B cell (primary cell): ENCODE measurements at regions not wholly inside any gene's neighbourhood (a gene's known extent, or its start where the extent isn't known, plus 50 kb on each side); places are given as distances from the start of the nearest gene placed in this dataset.

ENCODE experiments used
- ATAC-seq: fragments of 200-7000 bp; cut with Tn5 transposase; one replicate; pipeline ENCODE4 v1.10.0; 2021; ENCODE audit warnings: low read depth, mild to moderate bottlenecking, moderate number of reproducible peaks, moderate library complexity
- CTCF ChIA-PET: fragments of 350-600 bp; sonication (Branson Sonifier 250); formaldehyde crosslinking; loops from one replicate; lab custom pipeline; 2021; ENCODE audit warnings: antibody characterized with exemption, inconsistent platforms; lab: Charles Lee
- POLR2A ChIA-PET: fragments of 350-600 bp; sonication (Branson Sonifier 250); formaldehyde crosslinking; loops from one replicate; lab custom pipeline; 2021; ENCODE audit warnings: antibody characterized with exemption; lab: Charles Lee
- DNase-seq: peaks from one replicate; pipeline ENCODE4 v3.0.0; 2013
- H2AFZ ChIP-seq: 2 replicates; pipeline ENCODE4 v1.6.1; 2012; ENCODE audit warnings: mild to moderate bottlenecking, low read depth, low read length; ENCODE audit not compliant: insufficient read depth, poor library complexity, severe bottlenecking
- H3K27ac ChIP-seq, 2 donors: 1 replicate in 1 of 2; 2 replicates in 1 of 2; pipeline ENCODE4 v1.5.1; 2012 to 2013; ENCODE audit warnings: low read length in 2 of 2, mild to moderate bottlenecking in 2 of 2, moderate library complexity in 1 of 2
- H3K27me3 ChIP-seq, 4 experiments: fragments of 200-600 bp in 1 of 4; sonication (generic) in 1 of 4; replicated peaks in 1 of 4; 1 replicate in 2 of 4; 2 replicates in 2 of 4; pipeline versions ENCODE4 v1.6.1 to v1.7.0; 2013 to 2016; ENCODE audit warnings: low read length in 3 of 4, mild to moderate bottlenecking in 2 of 4, mixed read lengths in 1 of 4, moderate library complexity in 1 of 4; ENCODE audit not compliant: insufficient read depth in 4 of 4, control insufficient read depth in 3 of 4; ENCODE audit errors: control extremely low read depth in 1 of 4
- H3K36me3 ChIP-seq, 2 experiments: replicated peaks in 1 of 2; 1 replicate in 1 of 2; 2 replicates in 1 of 2; pipeline versions ENCODE4 v1.6.1 to v1.7.1; 2013; ENCODE audit warnings: low read length in 1 of 2; ENCODE audit not compliant: insufficient read depth in 2 of 2, control insufficient read depth in 1 of 2; ENCODE audit errors: control extremely low read depth in 1 of 2, extremely low read depth in 1 of 2
- H3K4me1 ChIP-seq, 2 donors: fragments of 200-600 bp in 1 of 2; sonication (generic) in 1 of 2; 1 replicate in 1 of 2; 2 replicates in 1 of 2; pipeline versions ENCODE4 v1.5.1 to v1.6.1; 2013 to 2017; ENCODE audit warnings: low read length in 2 of 2; ENCODE audit not compliant: control insufficient read depth in 2 of 2, insufficient read depth in 2 of 2
- H3K4me2 ChIP-seq: replicated peaks from 2 replicates; pipeline ENCODE3; 2012; ENCODE audit warnings: mild to moderate bottlenecking, low read depth, low read length; ENCODE audit not compliant: poor library complexity, severe bottlenecking
- H3K4me3 ChIP-seq, 5 experiments: fragments of 200-600 bp in 1 of 5; sonication (generic) in 1 of 5; 1 replicate in 3 of 5; 2 replicates in 2 of 5; pipeline versions ENCODE4 v1.5.1 to v1.7.0; 2011 to 2016; ENCODE audit warnings: low read length in 4 of 5, mild to moderate bottlenecking in 4 of 5, low read depth in 2 of 5, control low read depth in 1 of 5, moderate library complexity in 1 of 5; ENCODE audit not compliant: insufficient read depth in 1 of 5; ENCODE audit errors: control extremely low read depth in 1 of 5, extremely low read depth in 1 of 5
- H3K79me2 ChIP-seq: fragments of 200-600 bp; sonication (generic); one replicate; pipeline ENCODE4 v1.6.0; 2016; ENCODE audit warnings: low read length; ENCODE audit not compliant: control insufficient read depth, insufficient read depth
- H3K9ac ChIP-seq: fragments of 200-600 bp; sonication (generic); 2 replicates; pipeline ENCODE4 v1.6.1; 2017; ENCODE audit warnings: mild to moderate bottlenecking, low read length, moderate library complexity
- H3K9me3 ChIP-seq, 3 donors: one replicate each; pipeline versions ENCODE4 v1.6.1 to v1.7.1; 2013; ENCODE audit warnings: low read length in 2 of 3; ENCODE audit not compliant: control insufficient read depth in 2 of 3, insufficient read depth in 1 of 3; ENCODE audit errors: control extremely low read depth in 1 of 3
- H4K20me1 ChIP-seq: 2 replicates; pipeline ENCODE4 v1.6.0; 2012; ENCODE audit warnings: mild to moderate bottlenecking, low read length; ENCODE audit not compliant: insufficient read depth, control insufficient read depth, poor library complexity, severe bottlenecking
- H3K27ac Mint-ChIP-seq: one replicate; pipeline ENCODE4 v1.8.0; 2021; ENCODE audit warnings: mixed read lengths
- H3K27me3 Mint-ChIP-seq: one replicate; pipeline ENCODE4 v1.8.0; 2021; ENCODE audit warnings: mixed read lengths
- H3K4me1 Mint-ChIP-seq: one replicate; pipeline ENCODE4 v1.8.0; 2021; ENCODE audit warnings: mixed read lengths
- H3K4me3 Mint-ChIP-seq: one replicate; pipeline ENCODE4 v1.8.0; 2021; ENCODE audit warnings: mixed read lengths
- H3K9me3 Mint-ChIP-seq: one replicate; pipeline ENCODE4 v1.8.0; 2022; ENCODE audit warnings: mixed read lengths; ENCODE audit not compliant: insufficient read depth
- EZH2 ChIP-seq: IDR thresholded peaks from 2 replicates; pipeline ENCODE4 v1.6.1; 2012; ENCODE audit warnings: borderline replicate concordance, low read depth, mild to moderate bottlenecking, moderate library complexity, low read length; ENCODE audit not compliant: insufficient read depth, poor library complexity, severe bottlenecking
- WGBS: methylation state at CpG from one replicate; pipeline ENCODE4 v1.1.5; 2013; ENCODE audit warnings: missing lambda C conversion rate; ENCODE audit not compliant: insufficient coverage; 5-methylcytosine and 5-hydroxymethylcytosine counted together
- intact Hi-C: fragments of 100-400 bp; cut with micrococcal nuclease; formaldehyde crosslinking; loops from one replicate; pipeline ENCODE4 v1.10.0; 2022
- TF ChIP-seq, protein P1 (sequence below): fragments of 200-600 bp; IDR thresholded peaks from one replicate; pipeline ENCODE4 v1.8.0; 2022; ENCODE audit warnings: antibody characterized with exemption, mild to moderate bottlenecking

DNA sequence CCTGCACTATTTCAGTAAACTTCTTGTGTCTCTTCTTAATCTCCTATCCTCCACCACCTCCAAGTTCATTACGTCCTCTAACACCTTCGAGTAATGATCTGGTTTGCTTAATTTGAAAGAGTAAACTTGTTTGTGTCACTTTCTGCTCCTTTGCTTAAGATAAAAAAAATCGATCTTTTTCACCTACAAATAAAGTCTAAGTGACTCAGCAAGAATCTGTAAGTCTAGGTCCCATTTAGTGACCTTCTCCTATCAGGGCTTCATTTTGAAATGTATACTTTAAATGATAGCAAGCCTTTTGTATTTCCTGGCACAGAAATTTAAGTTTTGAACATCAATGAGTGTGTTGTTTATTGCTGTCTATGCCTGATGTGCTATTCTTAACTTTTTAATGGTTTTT lies 260.9 kb upstream of the TFPI start:
- Histone ChIP-seq H3K36me3 (no peaks in the 10 kb centered on the region), H2AFZ (no peak overlapping the region), H3K4me1 (no peaks in the 10 kb centered on the region), H3K4me2 (no peak overlapping the region), H3K27me3 (no peaks in the 10 kb centered on the region), H4K20me1 (no peaks in the 10 kb centered on the region), H3K4me3 (no peak overlapping the region), H3K9ac (no peak overlapping the region), H3K27ac (no peak overlapping the region), H3K79me2 (no peaks in the 10 kb centered on the region), H3K9me3 (peaks cover 0 to 5% (median 0%) of the 10 kb centered on the region in 3 donors)
- Mint-ChIP-seq H3K4me1 (no peaks in the 10 kb centered on the region), H3K9me3 (peaks cover 2% of the 10 kb centered on the region), H3K27ac (no peak overlapping the region), H3K4me3 (no peak overlapping the region), H3K27me3 (no peaks in the 10 kb centered on the region)
- ATAC-seq (no peak), DNase-seq (no peak)
- no CpG with 5 or more reads among the region's 3 CpGs for WGBS
- intact Hi-C loops, result no loop called here
- TF ChIP-seq EZH2, result no peak
- TF ChIP-seq, protein P1, sequence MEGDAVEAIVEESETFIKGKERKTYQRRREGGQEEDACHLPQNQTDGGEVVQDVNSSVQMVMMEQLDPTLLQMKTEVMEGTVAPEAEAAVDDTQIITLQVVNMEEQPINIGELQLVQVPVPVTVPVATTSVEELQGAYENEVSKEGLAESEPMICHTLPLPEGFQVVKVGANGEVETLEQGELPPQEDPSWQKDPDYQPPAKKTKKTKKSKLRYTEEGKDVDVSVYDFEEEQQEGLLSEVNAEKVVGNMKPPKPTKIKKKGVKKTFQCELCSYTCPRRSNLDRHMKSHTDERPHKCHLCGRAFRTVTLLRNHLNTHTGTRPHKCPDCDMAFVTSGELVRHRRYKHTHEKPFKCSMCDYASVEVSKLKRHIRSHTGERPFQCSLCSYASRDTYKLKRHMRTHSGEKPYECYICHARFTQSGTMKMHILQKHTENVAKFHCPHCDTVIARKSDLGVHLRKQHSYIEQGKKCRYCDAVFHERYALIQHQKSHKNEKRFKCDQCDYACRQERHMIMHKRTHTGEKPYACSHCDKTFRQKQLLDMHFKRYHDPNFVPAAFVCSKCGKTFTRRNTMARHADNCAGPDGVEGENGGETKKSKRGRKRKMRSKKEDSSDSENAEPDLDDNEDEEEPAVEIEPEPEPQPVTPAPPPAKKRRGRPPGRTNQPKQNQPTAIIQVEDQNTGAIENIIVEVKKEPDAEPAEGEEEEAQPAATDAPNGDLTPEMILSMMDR, result no peak
- ChIA-PET POLR2A (no interaction called here), CTCF (no interaction called here)

DNA sequence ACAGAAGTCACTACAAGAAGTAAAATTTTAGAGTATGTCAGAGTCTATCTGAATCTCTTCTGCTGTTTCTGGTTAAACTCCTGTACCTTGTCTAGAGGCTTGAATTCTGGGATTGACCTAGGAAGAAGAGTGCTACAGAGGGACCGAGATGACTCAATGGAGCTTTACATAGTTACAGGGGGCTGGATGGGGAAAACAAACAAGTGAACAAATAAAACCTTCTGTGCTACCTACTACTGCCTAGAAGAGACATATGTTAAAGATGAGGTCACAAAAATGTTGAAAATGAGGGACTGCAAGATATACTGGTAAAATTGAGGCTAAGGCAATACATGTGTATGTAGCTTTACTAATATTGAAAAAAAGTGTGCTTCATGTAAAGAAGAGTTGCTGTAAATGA lies 265.4 kb upstream of the TFPI start:
- no peaks in the 10 kb centered on the region for H3K4me1 Mint-ChIP-seq
- intact Hi-C loops, result no loop called here
- peaks cover 0 to 5% (median 0%) of the 10 kb centered on the region in 3 donors for H3K9me3 ChIP-seq
- H3K27me3 Mint-ChIP-seq, result no peaks in the 10 kb centered on the region
- no peak overlapping the region for H3K4me3 ChIP-seq
- no peak overlapping the region for H2AFZ ChIP-seq
- no peak overlapping the region for H3K27ac ChIP-seq
- no CpG with 5 or more reads among the region's 1 CpG for WGBS
- no peak overlapping the region for H3K4me3 Mint-ChIP-seq
- H4K20me1 ChIP-seq, result no peaks in the 10 kb centered on the region
- H3K36me3 ChIP-seq, result no peaks in the 10 kb centered on the region
- H3K27me3 ChIP-seq, result no peaks in the 10 kb centered on the region
- H3K79me2 ChIP-seq, result no peaks in the 10 kb centered on the region
- DNase-seq, result no peak
- no peak overlapping the region for H3K27ac Mint-ChIP-seq
- POLR2A ChIA-PET, result no interaction called here
- CTCF ChIA-PET, result no interaction called here
- peaks cover 2% of the 10 kb centered on the region for H3K9me3 Mint-ChIP-seq
- ATAC-seq, result no peak
- H3K4me1 ChIP-seq, result no peaks in the 10 kb centered on the region
- no peak overlapping the region for H3K9ac ChIP-seq
- H3K4me2 ChIP-seq, result no peak overlapping the region
- TF ChIP-seq, protein P1, result no peak
- TF ChIP-seq EZH2, result no peak
